ENCODE measurements at regions not wholly inside any gene's neighbourhood (a gene's known extent, or its start where the extent isn't known, plus 50 kb on each side); places are given as distances from the start of the nearest gene placed in this dataset.

DNA sequence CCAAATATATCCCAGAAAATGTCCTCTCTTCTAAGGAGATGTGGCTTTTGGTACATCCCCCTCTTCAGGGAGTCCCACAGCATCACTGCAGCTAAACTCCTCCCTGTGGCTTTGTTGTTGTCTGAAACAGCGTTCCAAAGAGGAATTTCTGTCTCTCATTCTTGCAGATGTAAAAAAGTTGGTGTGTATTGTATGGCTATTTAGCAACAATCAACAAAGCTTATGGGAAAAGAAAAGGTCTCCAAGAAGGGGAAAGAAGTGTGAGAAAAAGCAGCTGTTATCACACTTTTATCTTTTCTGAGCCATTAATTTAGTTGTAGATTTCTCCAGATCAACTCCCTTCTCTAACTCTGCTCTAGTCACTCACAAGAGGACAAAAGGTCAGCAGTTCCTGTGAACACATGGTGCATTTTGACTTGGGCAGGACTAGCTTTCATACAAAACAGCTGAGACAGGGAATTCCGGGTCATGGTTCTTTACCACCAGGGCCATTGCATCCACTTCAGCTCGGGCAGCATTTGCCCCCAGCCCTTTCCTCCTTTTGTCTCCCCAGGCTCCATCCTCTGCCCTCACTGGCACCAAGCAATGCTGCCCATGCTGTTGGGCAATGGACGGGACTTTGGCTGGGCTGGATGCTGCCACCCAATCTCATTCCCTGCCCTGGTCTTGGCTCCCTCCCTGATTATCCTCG lies 184.7 kb downstream of the TMX1 start:
- intact Hi-C loops (cut with micrococcal nuclease) = no loop called here
- no peaks in the 10 kb centered on the region for H3K9me1 ChIP-seq (replicated peaks; ENCODE audit: control insufficient read depth, extremely low read depth, insufficient read depth, low read length)
- H4K20me1 ChIP-seq (replicated peaks; ENCODE audit: control insufficient read depth, extremely low read depth, insufficient read depth, low read length) = no peaks in the 10 kb centered on the region
- no TSS peak for BruUV-seq (replicated peaks)
- no peak for TF ChIP-seq MAX (IDR thresholded peaks at IDR 0.05; ENCODE audit: insufficient read depth, insufficient read length)
- no peak for TF ChIP-seq JUN (IDR thresholded peaks at IDR 0.05; ENCODE audit: borderline replicate concordance, insufficient read depth, insufficient read length, low read depth)
- no peak for TF ChIP-seq MYC (IDR thresholded peaks at IDR 0.05; ENCODE audit: low read depth, low read length)
- TF ChIP-seq GATA2 (IDR thresholded peaks at IDR 0.05; ENCODE audit: insufficient read depth, insufficient read length, low read depth, low read length) = no peak
- no peak for TF ChIP-seq POLR2AphosphoS5 (IDR thresholded peaks at IDR 0.05; ENCODE audit: insufficient read depth, low read depth, low read length)
- dilution Hi-C loops (cut with MboI; ENCODE audit: extremely low pct_ligation_motif_present, low sequenced_read_pairs) = no loop called here
- DNase-seq (ENCODE audit: low read depth, low spot score) (peak; percentile 57), FAIRE-seq (no peak)
- ChIA-PET POLR2A (no interaction called here), CTCF (interaction anchor here (0.7 to 1.7 kb wide), 3 partner anchors 15 to 256 kb away, joined by 3 to 4 read pairs (median 3); no protein-coding TSS in a partner anchor)
- H3K27me3 ChIP-seq (ENCODE audit: control insufficient read depth in 2 of 2, insufficient read depth in 2 of 2, low read length in 2 of 2) = no peaks in the 10 kb centered on the region
- H3K4me1 ChIP-seq (ENCODE audit: control insufficient read depth, extremely low read depth, insufficient read depth, low read length) = peaks cover 12% of the 10 kb centered on the region
- no peaks in the 10 kb centered on the region for H3K36me3 ChIP-seq (ENCODE audit: control insufficient read depth in 2 of 2, extremely low read depth in 1 of 2, insufficient read depth in 2 of 2, low read length in 2 of 2)
- H3K9me3 ChIP-seq (replicated peaks; ENCODE audit: control insufficient read depth, insufficient read depth, low read length) = no peaks in the 10 kb centered on the region
- peak overlapping the region; percentile 30 for H3K4me2 ChIP-seq (ENCODE audit: insufficient read depth, low read length)
- H2AFZ ChIP-seq (ENCODE audit: low read depth, low read length) = peak overlapping the region; percentile 52
- H3K27ac ChIP-seq (ENCODE audit: insufficient read depth, low read depth, low read length) = no peak overlapping the region
- H3K4me3 ChIP-seq (replicated peaks in 1 of 3; ENCODE audit: insufficient read depth in 1 of 3, low read depth in 1 of 3, low read length in 3 of 3) = no peak overlapping the region
- H3K9ac ChIP-seq (replicated peaks; ENCODE audit: extremely low read depth, insufficient read depth, low read length) = no peak overlapping the region
- H3K79me2 ChIP-seq (ENCODE audit: control insufficient read depth, insufficient read depth, low read length) = no peaks in the 10 kb centered on the region

GRCh38 chr14:51428981-51429380 lies 188.9 kb downstream of the TMX1 start:
- FAIRE-seq (no peak), DNase-seq (ENCODE audit: low read depth, low spot score) (no peak)
- Histone ChIP-seq H3K4me1 (ENCODE audit: control insufficient read depth, extremely low read depth, insufficient read depth, low read length) (peaks cover 19% of the 10 kb centered on the region), H3K9ac (replicated peaks; ENCODE audit: extremely low read depth, insufficient read depth, low read length) (no peak overlapping the region), H3K4me3 (replicated peaks in 1 of 3; ENCODE audit: insufficient read depth in 1 of 3, low read depth in 1 of 3, low read length in 3 of 3) (no peak overlapping the region), H3K9me1 (replicated peaks; ENCODE audit: control insufficient read depth, extremely low read depth, insufficient read depth, low read length) (no peaks in the 10 kb centered on the region), H3K36me3 (ENCODE audit: control insufficient read depth in 2 of 2, extremely low read depth in 1 of 2, insufficient read depth in 2 of 2, low read length in 2 of 2) (no peaks in the 10 kb centered on the region), H3K4me2 (ENCODE audit: insufficient read depth, low read length) (no peak overlapping the region), H2AFZ (ENCODE audit: low read depth, low read length) (no peak overlapping the region), H4K20me1 (replicated peaks; ENCODE audit: control insufficient read depth, extremely low read depth, insufficient read depth, low read length) (no peaks in the 10 kb centered on the region), H3K27me3 (ENCODE audit: control insufficient read depth in 2 of 2, insufficient read depth in 2 of 2, low read length in 2 of 2) (no peaks in the 10 kb centered on the region), H3K27ac (ENCODE audit: insufficient read depth, low read depth, low read length) (no peak overlapping the region), H3K79me2 (ENCODE audit: control insufficient read depth, insufficient read depth, low read length) (no peaks in the 10 kb centered on the region), H3K9me3 (replicated peaks; ENCODE audit: control insufficient read depth, insufficient read depth, low read length) (no peaks in the 10 kb centered on the region)
- intact Hi-C loops (cut with micrococcal nuclease) (no loop called here), dilution Hi-C loops (cut with MboI; ENCODE audit: extremely low pct_ligation_motif_present, low sequenced_read_pairs) (no loop called here)
- CTCF ChIA-PET = no interaction called here
- POLR2A ChIA-PET = interaction anchor here (0.7 kb wide), 1 partner anchor 34 kb away, joined by 7 read pairs; no protein-coding TSS in a partner anchor
- no TSS peak for BruUV-seq (replicated peaks)
- TF ChIP-seq, protein P1, sequence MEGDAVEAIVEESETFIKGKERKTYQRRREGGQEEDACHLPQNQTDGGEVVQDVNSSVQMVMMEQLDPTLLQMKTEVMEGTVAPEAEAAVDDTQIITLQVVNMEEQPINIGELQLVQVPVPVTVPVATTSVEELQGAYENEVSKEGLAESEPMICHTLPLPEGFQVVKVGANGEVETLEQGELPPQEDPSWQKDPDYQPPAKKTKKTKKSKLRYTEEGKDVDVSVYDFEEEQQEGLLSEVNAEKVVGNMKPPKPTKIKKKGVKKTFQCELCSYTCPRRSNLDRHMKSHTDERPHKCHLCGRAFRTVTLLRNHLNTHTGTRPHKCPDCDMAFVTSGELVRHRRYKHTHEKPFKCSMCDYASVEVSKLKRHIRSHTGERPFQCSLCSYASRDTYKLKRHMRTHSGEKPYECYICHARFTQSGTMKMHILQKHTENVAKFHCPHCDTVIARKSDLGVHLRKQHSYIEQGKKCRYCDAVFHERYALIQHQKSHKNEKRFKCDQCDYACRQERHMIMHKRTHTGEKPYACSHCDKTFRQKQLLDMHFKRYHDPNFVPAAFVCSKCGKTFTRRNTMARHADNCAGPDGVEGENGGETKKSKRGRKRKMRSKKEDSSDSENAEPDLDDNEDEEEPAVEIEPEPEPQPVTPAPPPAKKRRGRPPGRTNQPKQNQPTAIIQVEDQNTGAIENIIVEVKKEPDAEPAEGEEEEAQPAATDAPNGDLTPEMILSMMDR (IDR thresholded peaks at IDR 0.05; ENCODE audit: extremely low read depth in 1 of 2, insufficient read depth in 1 of 2, low read depth in 1 of 2, low read length in 2 of 2) = no peak
- TF ChIP-seq GATA2 (IDR thresholded peaks at IDR 0.05; ENCODE audit: insufficient read depth, insufficient read length, low read depth, low read length) (no peak), MYC (IDR thresholded peaks at IDR 0.05; ENCODE audit: low read depth, low read length) (no peak), MAX (IDR thresholded peaks at IDR 0.05; ENCODE audit: insufficient read depth, insufficient read length) (no peak), FOS (IDR thresholded peaks at IDR 0.05; ENCODE audit: borderline replicate concordance, insufficient read depth, low read length) (no peak), EZH2 (IDR thresholded peaks at IDR 0.05; ENCODE audit: borderline replicate concordance, low read depth, low read length, severe bottlenecking) (no peak), POLR2A (IDR thresholded peaks at IDR 0.05; ENCODE audit: low read depth, low read length) (no peak), POLR2AphosphoS5 (IDR thresholded peaks at IDR 0.05; ENCODE audit: insufficient read depth, low read depth, low read length) (no peak), JUN (IDR thresholded peaks at IDR 0.05; ENCODE audit: borderline replicate concordance, insufficient read depth, insufficient read length, low read depth) (no peak)

All from endothelial cell of umbilical vein (primary cell).